ENCODE measurements at regions not wholly inside any gene's neighbourhood (a gene's known extent, or its start where the extent isn't known, plus 50 kb on each side); places are given as distances from the start of the nearest gene placed in this dataset.

DNA sequence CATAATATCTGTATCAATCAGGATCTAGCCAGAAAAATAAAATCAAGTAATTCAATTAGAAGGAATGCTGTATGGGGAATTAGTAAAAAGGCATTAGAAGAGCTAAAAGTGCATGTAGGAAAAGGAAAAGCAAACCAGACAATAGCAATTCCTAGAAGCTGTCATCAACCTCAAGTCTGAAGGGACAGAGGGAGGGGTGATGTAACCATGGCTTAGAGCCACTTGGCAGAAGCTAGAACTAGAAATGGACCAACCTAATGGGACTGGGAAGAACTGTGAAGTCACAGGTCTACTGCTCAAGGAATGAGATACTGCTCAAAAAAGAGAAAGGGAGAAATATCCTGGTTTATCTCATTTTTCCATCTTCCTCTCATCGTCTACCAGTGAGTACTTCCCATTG is 590.7 kb upstream of the SGO1 start:
- no peak for DNase-seq
- H2AK5ac ChIP-seq (ENCODE audit: low read length) = no peak overlapping the region
- no peak overlapping the region for H4K8ac ChIP-seq (ENCODE audit: low read depth, low read length)
- H3K4me3 ChIP-seq (ENCODE audit: low read depth, low read length) = no peak overlapping the region
- H4K91ac ChIP-seq (ENCODE audit: low read depth, low read length) = no peak overlapping the region
- H3K79me2 ChIP-seq (ENCODE audit: control insufficient read depth, insufficient read depth, low read length, poor library complexity) = no peaks in the 10 kb centered on the region
- H3K23ac ChIP-seq (ENCODE audit: low read length) = no peak overlapping the region
- no peaks in the 10 kb centered on the region for H3K9me3 ChIP-seq (ENCODE audit: insufficient read depth, low read depth, low read length)
- H4K12ac ChIP-seq (ENCODE audit: low read depth, low read length) = no peak overlapping the region
- H3K14ac ChIP-seq (ENCODE audit: low read length) = no peak overlapping the region
- H3K27me3 ChIP-seq (ENCODE audit: insufficient read depth, low read length) = no peaks in the 10 kb centered on the region
- H2AFZ ChIP-seq (ENCODE audit: insufficient read depth, low read length, poor library complexity) = no peak overlapping the region
- H3K9ac ChIP-seq (ENCODE audit: low read length) = no peak overlapping the region
- no peaks in the 10 kb centered on the region for H3K79me1 ChIP-seq (ENCODE audit: low read length)
- WGBS (ENCODE audit: extremely low coverage, insufficient coverage, insufficient read length) = no CpG with 5 or more reads among the region's 1 CpG
- no peak overlapping the region for H2BK120ac ChIP-seq (ENCODE audit: insufficient read depth, low read length, poor library complexity)
- H3K4me1 ChIP-seq (ENCODE audit: control insufficient read depth in 1 of 2, insufficient read depth in 2 of 2, low read length in 2 of 2) = no peaks in the 10 kb centered on the region
- H3K18ac ChIP-seq (ENCODE audit: low read length) = no peak overlapping the region
- H3K36me3 ChIP-seq (ENCODE audit: control insufficient read depth in 1 of 2, insufficient read depth in 2 of 2, low read length in 2 of 2) = no peaks in the 10 kb centered on the region
- no peak overlapping the region for H2BK5ac ChIP-seq (ENCODE audit: low read depth, low read length, poor library complexity)
- H3K4me2 ChIP-seq (ENCODE audit: low read length) = no peak overlapping the region
- no peak overlapping the region for H3K27ac ChIP-seq (ENCODE audit: low read depth, low read length)
- H3K4ac ChIP-seq (ENCODE audit: low read depth, low read length) = no peak overlapping the region
- no peak overlapping the region for H2BK12ac ChIP-seq (ENCODE audit: low read length)

DNA sequence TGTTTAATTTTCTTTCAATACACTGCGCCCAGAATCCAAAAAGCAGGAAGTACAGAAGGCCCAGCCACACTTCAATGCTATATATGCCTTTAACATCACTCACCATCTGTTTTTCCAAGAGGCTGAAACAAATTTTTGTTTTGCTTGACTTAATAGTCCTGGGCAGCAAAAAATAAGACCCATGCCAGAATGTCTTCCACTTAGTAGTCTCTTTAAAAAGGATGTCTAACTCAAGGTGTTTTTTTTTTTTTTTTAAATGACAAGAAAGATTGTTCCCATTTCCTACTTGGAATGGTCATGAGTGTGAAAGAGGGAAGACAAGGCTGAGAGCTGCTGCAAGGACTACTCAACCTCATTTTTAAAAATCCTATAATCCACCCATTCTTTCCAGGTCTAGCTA is 590.3 kb upstream of the SGO1 start:
- no peaks in the 10 kb centered on the region for H3K9me3 ChIP-seq (ENCODE audit: insufficient read depth, low read depth, low read length)
- H3K23ac ChIP-seq (ENCODE audit: low read length) = no peak overlapping the region
- H3K4me1 ChIP-seq (ENCODE audit: control insufficient read depth in 1 of 2, insufficient read depth in 2 of 2, low read length in 2 of 2) = no peaks in the 10 kb centered on the region
- H3K79me2 ChIP-seq (ENCODE audit: control insufficient read depth, insufficient read depth, low read length, poor library complexity) = no peaks in the 10 kb centered on the region
- H2BK120ac ChIP-seq (ENCODE audit: insufficient read depth, low read length, poor library complexity) = no peak overlapping the region
- H3K9ac ChIP-seq (ENCODE audit: low read length) = no peak overlapping the region
- H3K14ac ChIP-seq (ENCODE audit: low read length) = no peak overlapping the region
- H2BK12ac ChIP-seq (ENCODE audit: low read length) = no peak overlapping the region
- H3K36me3 ChIP-seq (ENCODE audit: control insufficient read depth in 1 of 2, insufficient read depth in 2 of 2, low read length in 2 of 2) = no peaks in the 10 kb centered on the region
- H4K12ac ChIP-seq (ENCODE audit: low read depth, low read length) = no peak overlapping the region
- H4K91ac ChIP-seq (ENCODE audit: low read depth, low read length) = no peak overlapping the region
- no peak overlapping the region for H2AFZ ChIP-seq (ENCODE audit: insufficient read depth, low read length, poor library complexity)
- H2BK5ac ChIP-seq (ENCODE audit: low read depth, low read length, poor library complexity) = no peak overlapping the region
- no peaks in the 10 kb centered on the region for H3K79me1 ChIP-seq (ENCODE audit: low read length)
- no peaks in the 10 kb centered on the region for H3K27me3 ChIP-seq (ENCODE audit: insufficient read depth, low read length)
- H3K27ac ChIP-seq (ENCODE audit: low read depth, low read length) = no peak overlapping the region
- H2AK5ac ChIP-seq (ENCODE audit: low read length) = no peak overlapping the region
- DNase-seq = no peak
- no peak overlapping the region for H3K4me2 ChIP-seq (ENCODE audit: low read length)
- H4K8ac ChIP-seq (ENCODE audit: low read depth, low read length) = no peak overlapping the region
- WGBS (ENCODE audit: extremely low coverage, insufficient coverage, insufficient read length) = no CpG with 5 or more reads among the region's 1 CpG
- H3K4me3 ChIP-seq (ENCODE audit: low read depth, low read length) = no peak overlapping the region
- H3K4ac ChIP-seq (ENCODE audit: low read depth, low read length) = no peak overlapping the region
- no peak overlapping the region for H3K18ac ChIP-seq (ENCODE audit: low read length)

DNA sequence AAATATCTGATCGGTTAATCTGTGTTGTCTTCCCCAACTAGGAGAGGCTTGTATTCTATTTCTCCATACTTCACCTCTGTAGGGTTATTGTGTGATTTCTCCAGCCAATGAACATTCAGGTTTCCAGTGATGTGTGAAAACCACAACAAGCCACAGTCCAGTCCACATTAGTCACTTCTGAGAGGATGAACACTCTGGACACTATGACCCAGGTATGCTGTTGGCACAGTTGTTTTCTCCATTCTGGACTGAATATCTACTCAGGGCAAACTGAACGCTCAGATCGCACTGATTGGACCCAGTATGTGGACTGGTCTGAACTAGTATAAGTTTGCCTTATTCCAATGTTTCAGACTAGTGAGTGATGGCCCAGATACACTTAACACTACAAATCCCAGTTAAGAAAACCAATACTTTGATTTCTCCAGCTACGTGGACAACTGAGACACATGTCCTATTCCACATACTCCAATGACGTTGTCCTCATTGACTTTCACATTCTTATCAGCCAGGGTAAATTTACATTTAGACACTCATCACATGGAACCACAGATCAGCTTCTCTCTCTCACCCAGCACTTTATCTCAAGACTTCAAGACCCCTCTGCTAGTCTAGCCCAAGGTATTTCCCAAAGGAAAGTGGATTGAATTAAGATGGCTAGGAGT is 587.4 kb upstream of the SGO1 start:
- Histone ChIP-seq H3K36me3 (ENCODE audit: control insufficient read depth in 1 of 2, insufficient read depth in 2 of 2, low read length in 2 of 2) (no peaks in the 10 kb centered on the region), H3K4ac (ENCODE audit: low read depth, low read length) (no peak overlapping the region), H3K14ac (ENCODE audit: low read length) (no peak overlapping the region), H3K9ac (ENCODE audit: low read length) (no peak overlapping the region), H3K9me3 (ENCODE audit: insufficient read depth, low read depth, low read length) (no peaks in the 10 kb centered on the region), H2BK5ac (ENCODE audit: low read depth, low read length, poor library complexity) (no peak overlapping the region), H3K4me2 (ENCODE audit: low read length) (no peak overlapping the region), H3K4me1 (ENCODE audit: control insufficient read depth in 1 of 2, insufficient read depth in 2 of 2, low read length in 2 of 2) (no peaks in the 10 kb centered on the region), H3K79me2 (ENCODE audit: control insufficient read depth, insufficient read depth, low read length, poor library complexity) (no peaks in the 10 kb centered on the region), H3K27me3 (ENCODE audit: insufficient read depth, low read length) (no peaks in the 10 kb centered on the region), H2AK5ac (ENCODE audit: low read length) (no peak overlapping the region), H2BK120ac (ENCODE audit: insufficient read depth, low read length, poor library complexity) (no peak overlapping the region), H3K27ac (ENCODE audit: low read depth, low read length) (no peak overlapping the region), H3K18ac (ENCODE audit: low read length) (no peak overlapping the region), H4K12ac (ENCODE audit: low read depth, low read length) (no peak overlapping the region), H3K23ac (ENCODE audit: low read length) (no peak overlapping the region), H4K91ac (ENCODE audit: low read depth, low read length) (no peak overlapping the region), H3K79me1 (ENCODE audit: low read length) (no peaks in the 10 kb centered on the region), H3K4me3 (ENCODE audit: low read depth, low read length) (no peak overlapping the region), H2BK12ac (ENCODE audit: low read length) (no peak overlapping the region), H4K8ac (ENCODE audit: low read depth, low read length) (no peak overlapping the region), H2AFZ (ENCODE audit: insufficient read depth, low read length, poor library complexity) (no peak overlapping the region)
- no CpG with 5 or more reads among the region's 5 CpGs for WGBS (ENCODE audit: extremely low coverage, insufficient coverage, insufficient read length)
- DNase-seq = no peak

DNA sequence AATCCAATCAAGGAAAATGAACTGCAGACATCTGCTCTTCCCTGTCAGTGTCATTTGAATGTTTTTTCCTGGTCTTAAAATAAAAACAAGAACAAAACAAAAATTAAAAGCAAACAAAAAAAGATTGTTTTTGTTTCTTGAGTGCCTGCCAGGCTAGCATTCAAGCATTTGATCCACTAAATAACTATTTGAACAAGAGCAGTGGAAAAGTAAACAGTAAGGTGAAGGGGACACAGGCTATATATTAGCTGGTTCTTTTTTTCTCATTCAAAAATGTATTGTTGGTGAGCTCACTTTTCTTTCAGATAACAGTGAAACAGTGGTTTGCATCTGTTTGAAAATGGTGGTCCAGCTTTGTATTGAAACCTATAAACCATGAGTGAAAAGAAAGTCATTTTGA is 586.9 kb upstream of the SGO1 start:
- no peak overlapping the region for H3K4me3 ChIP-seq (ENCODE audit: low read depth, low read length)
- H3K27me3 ChIP-seq (ENCODE audit: insufficient read depth, low read length) = no peaks in the 10 kb centered on the region
- H2AFZ ChIP-seq (ENCODE audit: insufficient read depth, low read length, poor library complexity) = no peak overlapping the region
- no peaks in the 10 kb centered on the region for H3K79me2 ChIP-seq (ENCODE audit: control insufficient read depth, insufficient read depth, low read length, poor library complexity)
- H2BK12ac ChIP-seq (ENCODE audit: low read length) = no peak overlapping the region
- no peak overlapping the region for H2BK5ac ChIP-seq (ENCODE audit: low read depth, low read length, poor library complexity)
- H3K4me2 ChIP-seq (ENCODE audit: low read length) = no peak overlapping the region
- no peaks in the 10 kb centered on the region for H3K79me1 ChIP-seq (ENCODE audit: low read length)
- no peak overlapping the region for H3K9ac ChIP-seq (ENCODE audit: low read length)
- no peak overlapping the region for H4K8ac ChIP-seq (ENCODE audit: low read depth, low read length)
- no peaks in the 10 kb centered on the region for H3K9me3 ChIP-seq (ENCODE audit: insufficient read depth, low read depth, low read length)
- H4K91ac ChIP-seq (ENCODE audit: low read depth, low read length) = no peak overlapping the region
- H3K14ac ChIP-seq (ENCODE audit: low read length) = no peak overlapping the region
- H4K12ac ChIP-seq (ENCODE audit: low read depth, low read length) = no peak overlapping the region
- H2AK5ac ChIP-seq (ENCODE audit: low read length) = no peak overlapping the region
- DNase-seq = no peak
- no peaks in the 10 kb centered on the region for H3K4me1 ChIP-seq (ENCODE audit: control insufficient read depth in 1 of 2, insufficient read depth in 2 of 2, low read length in 2 of 2)
- no peak overlapping the region for H3K23ac ChIP-seq (ENCODE audit: low read length)
- no peak overlapping the region for H2BK120ac ChIP-seq (ENCODE audit: insufficient read depth, low read length, poor library complexity)
- no peak overlapping the region for H3K27ac ChIP-seq (ENCODE audit: low read depth, low read length)
- H3K4ac ChIP-seq (ENCODE audit: low read depth, low read length) = no peak overlapping the region
- no peaks in the 10 kb centered on the region for H3K36me3 ChIP-seq (ENCODE audit: control insufficient read depth in 1 of 2, insufficient read depth in 2 of 2, low read length in 2 of 2)
- H3K18ac ChIP-seq (ENCODE audit: low read length) = no peak overlapping the region

All from trophoblast cell (in vitro differentiated cells and primary cell).